Endothelial cell of hepatic sinusoid (primary cell): ENCODE measurements at regions not wholly inside any gene's neighbourhood (a gene's known extent, or its start where the extent isn't known, plus 50 kb on each side); places are given as distances from the start of the nearest gene placed in this dataset.

Experiments
- in situ Hi-C: cut with HindIII; loops from 2 replicates; pipeline ENCODE4 v1.10.0; 2017; ENCODE audit warnings: low sequenced_read_pairs

DNA sequence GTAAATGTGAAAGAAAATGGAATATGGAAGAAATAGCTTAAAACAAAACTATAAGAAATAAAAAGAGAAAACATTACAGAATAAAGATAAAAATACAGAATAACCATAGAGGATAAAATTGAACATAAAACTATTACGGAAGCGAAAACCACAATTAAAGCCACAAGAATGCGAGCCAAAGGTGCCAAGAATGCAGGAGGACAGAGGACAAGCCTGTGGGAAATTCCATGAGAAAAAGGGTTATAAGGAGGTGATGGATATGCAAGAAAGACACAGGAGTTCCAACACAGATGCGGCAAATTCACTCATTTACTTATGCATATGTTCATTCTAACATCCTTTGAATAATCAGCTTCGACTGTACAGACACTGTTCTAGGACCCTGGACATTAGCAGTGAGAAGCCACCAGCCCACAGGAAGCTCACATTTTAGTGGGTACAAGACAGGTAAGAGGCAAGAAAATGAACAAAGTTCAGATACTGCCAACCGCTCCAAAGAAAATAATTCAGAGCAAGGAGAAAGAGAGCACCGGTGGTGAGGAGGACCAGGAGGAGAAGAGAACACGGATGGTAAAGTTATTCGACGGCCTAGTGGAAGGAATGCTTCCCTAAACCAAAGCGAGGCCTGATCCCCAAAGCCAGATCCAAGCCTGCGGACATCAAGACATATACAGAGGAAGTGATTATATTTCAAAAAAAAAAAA lies 213.7 kb upstream of the MGMT start:
- in situ Hi-C loops, result no loop called here

DNA sequence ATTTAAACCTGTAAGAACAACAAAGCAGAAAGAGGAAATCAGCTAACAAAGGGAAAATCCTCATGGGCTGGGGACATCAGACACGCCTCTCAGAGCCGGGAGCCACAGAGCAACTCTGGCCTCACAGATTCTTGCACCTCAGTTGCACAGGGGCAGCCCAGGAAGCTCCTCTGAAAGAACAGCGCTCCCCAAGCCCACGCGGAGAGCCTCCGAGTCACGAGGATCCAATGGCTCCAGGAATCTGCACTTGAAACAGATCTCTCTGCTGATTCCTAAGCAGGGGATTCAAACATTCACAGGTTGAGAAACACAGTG lies 213.2 kb upstream of the MGMT start:
- in situ Hi-C loops, result no loop called here

DNA sequence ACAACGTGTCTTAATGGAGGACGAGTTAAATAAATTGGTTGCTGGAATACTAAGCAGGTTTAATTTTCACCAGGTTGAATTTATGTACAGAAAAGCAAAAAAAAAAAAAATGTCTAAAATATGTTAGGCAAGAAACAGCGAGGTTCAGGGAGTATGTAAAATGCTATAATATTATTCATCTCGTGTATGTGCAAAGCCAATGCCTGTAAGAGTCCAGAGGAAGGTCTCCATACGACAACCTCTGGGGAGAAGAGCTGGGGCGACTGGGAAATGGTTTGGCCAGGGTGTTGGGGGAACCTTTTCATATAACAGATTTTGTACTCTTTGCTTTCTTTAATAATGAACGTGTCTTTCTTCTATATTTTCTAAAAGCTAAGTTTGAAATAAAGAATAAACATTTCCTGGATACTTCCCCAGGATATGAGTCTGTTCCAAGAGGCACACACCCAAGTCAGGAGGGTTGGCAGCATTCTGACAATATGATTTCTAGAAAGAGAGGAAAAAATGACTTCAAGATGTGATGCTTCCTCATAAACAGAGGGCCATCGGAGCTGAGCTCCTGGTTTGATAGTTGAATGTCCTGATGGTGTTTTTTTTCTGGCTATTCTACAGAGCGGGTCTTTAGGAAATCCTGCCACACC lies 208.6 kb upstream of the MGMT start:
- in situ Hi-C loops, result no loop called here

DNA sequence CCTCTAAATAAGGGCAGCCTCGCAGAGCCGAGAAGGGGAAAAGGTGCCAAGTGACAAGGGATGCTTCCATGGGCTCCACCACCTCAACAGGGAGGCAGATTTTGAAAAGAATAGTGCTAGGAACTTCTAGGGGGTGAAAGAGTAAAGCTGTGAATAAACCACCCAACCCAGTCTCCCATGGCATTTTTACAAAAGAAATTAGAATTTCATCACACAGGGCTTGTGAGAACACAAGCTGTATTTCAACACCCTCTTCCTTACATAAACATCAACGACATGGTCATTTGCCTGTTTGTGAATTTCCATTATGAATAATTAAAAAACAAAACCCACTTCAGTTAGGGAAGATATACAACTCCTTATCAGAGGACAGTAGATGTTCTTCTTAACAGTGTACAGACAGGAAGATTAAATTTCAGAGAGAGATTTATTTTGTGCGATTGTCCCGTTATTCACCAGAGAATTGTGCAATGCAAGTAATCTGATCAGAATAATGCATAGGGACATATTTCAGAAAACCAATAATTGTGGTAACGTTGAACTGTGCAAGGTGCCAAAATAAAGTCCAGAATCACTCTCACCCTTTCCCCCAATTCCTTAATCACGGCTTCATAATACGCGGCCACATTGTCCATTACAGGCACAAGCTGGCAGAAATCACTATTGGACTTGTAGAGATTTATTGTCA lies 207.8 kb upstream of the MGMT start:
- in situ Hi-C loops, result no loop called here

DNA sequence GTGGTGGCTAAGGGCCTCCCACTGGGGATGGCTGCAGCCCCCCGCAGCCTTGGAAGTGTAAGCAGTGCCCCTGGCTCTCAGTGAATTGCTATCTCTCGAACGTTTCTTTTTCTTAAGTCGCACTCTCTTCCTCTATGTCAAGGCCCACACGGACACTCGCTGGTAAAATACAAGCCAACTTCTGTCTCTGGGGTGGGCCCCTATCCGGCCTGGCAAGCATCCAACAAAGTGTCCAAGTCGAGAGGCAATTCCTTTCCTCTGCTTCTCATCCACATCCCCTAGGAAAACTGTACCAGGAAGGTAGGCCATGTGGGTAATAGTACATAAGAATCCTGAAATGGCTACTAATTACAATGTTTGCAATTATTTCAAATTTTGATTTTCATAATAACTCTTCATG lies 194.9 kb upstream of the MGMT start:
- in situ Hi-C loops, result no loop called here

DNA sequence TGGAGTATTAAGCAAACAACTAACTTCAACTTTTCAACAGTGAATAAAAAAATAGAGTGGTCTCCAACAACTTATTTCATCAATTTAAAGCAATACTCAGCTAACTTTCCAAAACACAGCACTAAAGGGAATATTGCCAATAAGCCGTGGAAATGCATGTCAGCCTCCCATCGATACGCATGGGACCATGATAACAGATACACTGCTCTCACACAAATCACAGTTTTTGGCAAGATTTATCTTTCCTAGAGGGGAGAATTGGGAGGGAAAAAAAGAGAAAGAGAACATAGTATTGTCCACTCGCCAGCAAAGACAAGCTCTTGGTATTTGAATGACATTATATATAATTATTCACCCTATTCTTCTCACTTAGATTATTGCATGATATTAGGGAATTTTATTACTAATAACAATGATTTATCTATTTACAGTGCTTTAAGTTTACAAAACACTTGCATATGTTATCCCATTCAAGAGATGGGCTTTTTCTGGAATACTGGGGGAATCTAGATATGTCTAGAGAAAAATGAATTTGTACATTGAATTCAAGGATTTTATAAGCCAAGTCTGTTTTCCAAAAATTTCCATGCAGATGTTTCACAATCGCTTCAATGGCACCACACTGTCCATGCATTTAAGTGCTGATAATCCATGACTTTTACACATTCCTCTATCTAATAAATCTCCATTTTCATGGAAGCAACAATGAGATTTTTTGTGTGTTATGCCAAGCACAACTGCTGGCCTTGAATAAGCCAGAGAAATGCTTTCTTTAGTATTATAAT lies 194.0 kb upstream of the MGMT start:
- in situ Hi-C loops, result no loop called here

DNA sequence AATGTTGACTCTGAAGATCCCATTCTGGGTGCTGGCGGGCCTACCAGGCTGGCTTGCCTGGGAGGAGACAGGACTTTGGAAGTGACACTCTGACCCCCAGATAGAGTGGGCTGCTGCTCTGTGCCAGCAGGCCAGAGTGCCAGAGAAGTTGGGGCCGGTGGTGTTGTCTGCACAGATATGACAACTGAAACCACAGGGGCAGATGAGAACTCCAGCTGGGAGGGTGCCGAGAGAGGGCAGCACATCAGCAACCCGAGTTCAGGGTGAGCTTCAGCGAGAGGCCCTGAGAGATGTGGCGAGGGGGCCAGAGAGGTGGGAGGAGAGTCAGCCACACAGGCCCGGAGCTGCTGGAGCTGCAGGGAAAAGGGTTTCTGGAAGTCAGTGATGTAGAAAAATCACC lies 193.2 kb upstream of the MGMT start:
- in situ Hi-C loops, result no loop called here

DNA sequence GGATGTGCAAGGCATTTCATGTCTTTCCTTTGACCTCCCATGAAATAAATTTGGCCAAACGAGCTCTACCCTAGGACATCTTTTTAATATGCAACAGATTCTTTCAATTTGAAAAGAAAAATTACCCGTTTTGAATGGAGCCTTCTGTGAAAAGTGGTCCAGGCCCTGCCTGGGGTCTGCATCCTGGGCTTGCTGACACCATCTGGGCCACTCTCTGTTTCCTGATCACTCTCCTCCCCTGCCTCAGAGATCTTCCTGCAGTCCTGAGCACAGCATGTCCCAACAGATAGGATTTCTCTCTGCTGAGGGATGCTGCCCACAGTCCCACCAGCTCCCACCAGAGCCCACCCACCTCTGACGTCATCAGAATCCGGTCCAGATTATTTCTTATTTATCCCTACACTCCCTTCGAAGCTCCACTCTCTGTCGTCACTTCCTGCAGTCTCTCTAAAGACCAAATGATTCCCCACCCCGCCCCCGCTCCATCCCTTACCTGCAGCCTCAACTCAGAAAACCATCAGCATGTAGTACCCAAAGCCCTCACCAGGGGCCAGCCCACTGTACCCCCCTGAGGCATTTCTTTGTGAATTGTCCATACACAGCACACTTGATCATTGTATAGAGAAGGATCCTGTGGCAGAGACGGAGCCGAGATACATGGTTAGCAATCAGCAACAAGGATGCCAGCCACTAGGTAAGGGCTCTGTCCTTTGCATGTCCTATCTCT lies 192.1 kb upstream of the MGMT start:
- in situ Hi-C loops, result no loop called here

DNA sequence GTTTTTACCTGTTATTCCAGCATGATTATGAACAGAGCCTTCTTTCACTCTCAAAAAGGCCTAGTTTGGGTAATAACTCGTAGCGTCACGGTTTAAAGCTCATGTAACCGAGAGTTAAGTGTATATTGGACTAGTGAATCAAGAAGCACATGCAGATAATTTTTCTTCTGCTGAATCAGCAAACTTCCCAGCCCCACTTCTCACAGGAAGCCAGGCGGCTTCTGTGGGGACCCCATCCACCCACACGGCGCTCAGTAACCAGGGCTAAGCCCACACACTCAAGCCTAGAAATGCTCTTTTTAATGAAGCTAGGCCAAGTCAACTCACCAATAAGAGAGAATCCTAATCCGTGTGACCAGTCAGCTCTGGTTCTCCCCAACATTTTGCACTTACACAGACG lies 191.2 kb upstream of the MGMT start:
- in situ Hi-C loops, result no loop called here

DNA sequence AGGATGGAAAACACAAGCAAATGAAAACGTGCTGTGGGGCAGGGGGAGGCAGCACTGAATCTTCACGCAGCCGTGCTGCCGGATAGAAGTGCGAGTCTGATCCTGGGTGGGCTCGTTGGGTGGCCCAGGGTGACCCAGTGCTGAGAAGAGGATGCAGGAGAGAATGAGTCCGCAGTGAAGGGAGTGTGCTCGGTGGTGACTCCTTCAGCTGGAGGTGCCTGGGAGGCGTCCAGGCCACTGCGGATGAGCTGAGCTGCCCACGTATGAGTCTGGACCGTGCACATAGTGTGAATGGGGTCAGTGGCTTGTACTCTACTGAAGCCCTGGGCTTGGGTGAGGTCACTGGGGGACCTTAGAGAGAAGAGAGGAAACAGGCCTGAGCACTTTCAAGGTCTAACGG lies 190.0 kb upstream of the MGMT start:
- in situ Hi-C loops, result no loop called here

DNA sequence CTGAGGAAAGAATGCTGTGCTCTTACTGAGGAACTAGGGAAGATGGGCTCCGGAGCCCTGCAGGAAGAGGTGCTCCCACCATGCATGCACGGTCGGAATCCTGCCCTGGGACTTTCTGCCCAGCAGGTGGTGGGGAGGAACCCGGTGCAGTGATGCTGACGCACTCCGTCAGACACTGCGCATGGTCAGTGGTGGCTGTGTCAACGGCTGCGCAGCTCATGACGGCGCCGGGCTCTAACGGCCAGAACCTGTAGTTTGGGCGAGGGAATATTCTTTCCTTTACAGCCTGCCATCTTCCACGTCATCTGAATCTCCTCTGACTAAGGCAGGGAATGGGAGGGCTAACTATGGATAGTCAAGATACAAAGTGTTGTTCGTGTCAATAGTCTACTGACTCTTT lies 189.2 kb upstream of the MGMT start:
- in situ Hi-C loops, result no loop called here

DNA sequence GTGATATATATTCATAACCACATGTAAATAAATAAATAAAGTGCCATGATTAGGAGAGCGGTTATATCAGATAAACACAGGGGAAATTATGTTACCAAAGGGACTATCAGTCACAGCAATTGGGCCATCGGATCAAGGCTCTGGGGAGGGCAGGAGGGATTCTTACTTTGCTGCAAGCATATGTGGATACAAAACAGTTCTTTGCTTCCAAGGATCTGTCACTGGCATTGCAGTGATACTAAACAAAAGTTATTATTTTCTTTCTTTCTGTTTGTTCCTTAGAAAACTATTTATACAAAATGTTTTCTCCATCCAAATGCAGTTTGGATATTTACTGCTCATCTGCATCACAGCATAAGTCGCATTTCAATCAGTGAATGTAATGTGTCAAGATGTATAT lies 188.4 kb upstream of the MGMT start:
- in situ Hi-C loops, result no loop called here

DNA sequence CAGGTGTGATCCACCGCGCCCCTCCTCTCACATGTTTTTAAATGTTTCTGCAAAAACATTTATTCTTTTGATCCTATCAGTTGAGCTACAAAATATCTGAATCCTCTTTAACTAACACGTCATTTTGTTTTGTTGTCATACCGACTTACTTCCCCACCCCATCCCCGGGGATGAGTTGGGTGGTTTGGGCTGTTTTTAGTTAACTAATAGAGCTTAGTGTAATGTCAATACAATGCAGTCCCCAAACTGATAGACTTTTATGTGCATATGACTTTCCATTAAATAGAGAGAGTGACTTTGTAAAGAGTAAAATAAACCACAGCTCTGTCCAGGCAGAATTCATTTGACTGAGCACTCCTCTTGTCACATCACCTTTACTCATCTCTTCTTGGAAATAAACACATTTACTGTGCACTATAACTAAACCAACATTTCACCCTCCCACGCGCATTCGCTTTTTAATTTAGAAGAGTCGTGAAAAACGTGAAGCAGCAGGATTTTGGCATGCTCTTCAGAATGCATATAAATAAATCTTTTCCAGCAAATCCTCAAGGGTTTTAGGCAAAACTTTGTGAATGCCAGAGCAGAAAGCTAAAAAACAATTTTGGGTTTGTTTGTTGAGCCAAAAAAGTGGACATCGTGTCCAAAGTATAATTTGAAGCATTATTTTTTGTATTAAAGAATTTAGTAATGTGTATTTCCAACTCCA lies 187.4 kb upstream of the MGMT start:
- in situ Hi-C loops, result no loop called here

DNA sequence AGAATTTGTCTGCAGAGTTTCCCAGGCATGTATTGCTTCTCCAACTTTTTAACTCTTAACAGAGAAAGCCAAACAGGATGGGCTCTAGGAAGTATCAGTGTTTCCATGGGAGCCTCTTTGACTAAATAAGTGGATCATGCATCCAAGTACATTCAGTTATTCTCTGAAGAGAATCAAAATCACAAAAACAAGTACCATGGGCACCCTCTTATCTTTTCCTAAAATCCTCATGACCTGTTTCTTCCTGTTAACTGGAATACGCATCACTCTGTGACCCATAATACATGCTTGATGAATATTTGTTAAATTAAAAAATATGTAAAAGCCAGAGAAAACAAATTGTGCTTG lies 186.9 kb upstream of the MGMT start:
- in situ Hi-C loops, result no loop called here

DNA sequence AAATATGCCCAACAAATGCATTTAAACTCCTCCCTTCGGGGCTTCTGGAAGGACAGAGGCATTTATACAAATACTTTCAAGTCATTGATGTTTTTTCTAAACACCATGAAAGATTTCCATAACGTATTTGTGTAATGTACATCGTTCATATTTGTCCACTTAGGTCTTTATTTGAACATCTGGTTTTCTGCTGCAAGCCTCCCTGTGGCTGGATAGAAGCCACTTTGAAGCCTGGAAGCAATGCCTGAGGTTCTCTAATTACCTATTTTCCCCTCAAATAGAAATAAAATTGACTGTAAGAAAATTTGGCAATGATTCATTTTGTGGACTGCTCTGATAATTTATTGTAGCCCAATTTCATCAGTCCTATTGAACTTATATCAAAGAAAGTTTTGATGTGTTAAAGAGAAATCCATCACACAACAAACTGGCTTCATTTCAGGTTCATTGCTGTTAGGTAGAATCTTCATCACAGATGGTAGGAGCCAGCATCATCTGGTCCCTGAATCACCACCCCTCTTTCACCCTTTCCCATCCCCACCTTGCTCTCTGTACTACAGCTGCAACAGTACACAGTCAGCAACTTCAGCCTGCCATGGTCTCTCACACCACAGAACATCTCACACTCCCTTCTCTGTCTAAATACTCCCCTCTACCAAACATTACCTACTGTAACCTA lies 186.0 kb upstream of the MGMT start:
- in situ Hi-C loops, result no loop called here

DNA sequence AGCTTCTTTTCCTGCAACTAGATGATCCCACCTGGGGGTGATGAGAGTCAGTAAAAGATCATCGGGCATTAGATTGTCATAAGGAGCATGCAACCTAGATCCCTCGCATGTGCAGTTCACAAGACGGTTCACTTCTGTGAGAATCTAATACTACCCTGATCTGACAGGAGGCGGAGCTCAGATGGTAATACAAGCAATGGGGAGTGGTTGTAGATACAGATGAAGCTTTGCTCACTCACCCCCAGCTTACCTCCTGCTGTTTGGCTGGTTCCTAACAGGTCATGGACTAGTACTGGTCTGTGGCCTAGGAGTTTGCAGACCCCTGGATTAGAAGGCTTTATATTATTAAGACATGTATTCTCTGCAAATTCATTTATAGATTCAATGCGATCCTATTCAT lies 181.6 kb upstream of the MGMT start:
- in situ Hi-C loops, result no loop called here

DNA sequence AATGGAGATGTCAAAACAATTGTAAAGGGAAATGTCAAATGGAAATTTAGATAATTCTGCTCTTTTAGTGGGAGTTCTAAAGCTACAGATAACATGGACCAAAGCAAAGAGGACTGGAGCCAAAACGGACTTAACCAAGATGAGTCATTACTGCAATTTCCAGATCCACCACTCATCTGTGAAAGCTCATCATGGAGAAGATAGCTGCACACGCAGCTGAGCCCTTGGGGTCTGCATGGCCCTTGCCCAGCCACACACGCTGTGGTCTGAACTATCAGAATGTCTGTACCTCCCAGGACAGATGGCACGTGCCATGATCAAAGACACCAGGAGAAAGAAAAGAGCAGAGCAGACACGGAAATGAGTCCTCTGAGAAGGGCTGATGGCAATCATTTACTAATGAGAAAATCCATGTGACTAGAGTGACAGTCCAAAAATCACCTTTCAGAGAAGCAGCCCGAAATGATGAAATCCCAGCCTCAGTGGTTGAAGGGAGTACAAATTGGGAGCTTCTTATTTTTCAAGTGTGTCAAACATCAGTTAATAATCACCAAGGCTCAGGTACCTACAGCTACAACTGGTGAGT lies 177.9 kb upstream of the MGMT start:
- in situ Hi-C loops, result no loop called here

DNA sequence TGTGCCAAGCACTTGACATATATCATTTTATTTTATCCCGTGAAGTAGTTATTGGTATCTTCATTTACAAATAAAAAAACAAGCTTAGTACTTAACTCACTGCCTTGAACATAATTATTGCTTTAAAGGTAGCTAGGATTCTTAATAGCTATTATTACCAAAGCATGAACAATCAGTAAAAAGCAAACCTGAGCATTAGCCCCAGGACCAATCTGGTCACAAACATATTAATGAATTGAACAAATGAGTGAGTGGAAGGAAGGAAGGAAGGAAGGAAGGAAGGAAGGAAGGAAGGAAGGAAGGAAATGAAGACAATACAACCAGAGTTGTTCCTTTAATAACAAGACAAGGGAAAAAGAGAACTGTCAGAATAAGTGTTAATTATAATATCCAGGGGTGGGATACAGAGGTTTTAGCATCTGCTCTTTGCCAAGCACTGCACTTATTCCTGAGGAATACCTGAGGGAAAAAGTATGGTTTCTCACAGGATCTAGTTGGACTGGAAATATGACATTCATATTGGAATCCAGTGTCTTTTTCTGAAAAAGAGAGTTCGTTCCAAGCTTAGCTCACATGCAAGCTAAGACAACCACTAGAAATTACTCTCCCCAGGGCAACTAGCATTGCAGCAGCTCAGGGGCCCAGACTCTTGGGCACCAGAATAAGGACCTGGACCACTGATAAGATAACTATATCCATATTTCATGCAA lies 172.9 kb upstream of the MGMT start:
- in situ Hi-C loops, result no loop called here

DNA sequence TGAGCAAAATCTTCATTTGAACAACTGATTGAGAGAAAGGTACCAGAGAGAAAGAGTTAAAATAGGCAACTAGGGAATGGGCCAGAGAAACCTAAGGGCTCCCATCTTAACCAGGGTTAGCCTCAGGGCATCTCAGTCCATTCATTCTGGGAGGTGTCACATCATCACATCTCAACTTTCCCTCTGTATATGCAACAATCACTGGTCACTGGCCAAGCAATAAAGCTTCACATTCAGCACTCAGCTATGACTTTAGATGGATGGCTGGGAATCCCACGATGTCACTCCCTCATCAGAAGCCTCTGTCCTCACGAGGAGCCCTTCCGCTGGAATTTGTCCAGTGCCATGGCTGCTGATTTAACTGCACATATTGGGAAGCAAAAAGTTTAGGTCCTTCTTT lies 172.1 kb upstream of the MGMT start:
- in situ Hi-C loops, result no loop called here
